Motor neuron (in vitro differentiated cells): ENCODE measurements at regions not wholly inside any gene's neighbourhood (a gene's known extent, or its start where the extent isn't known, plus 50 kb on each side); places are given as distances from the start of the nearest gene placed in this dataset.
A peak's percentile ranks its signal among the peaks of the same experiment; 100 is the strongest.

ENCODE experiments used
- ATAC-seq, 8 experiments: fragments of 200-7000 bp; cut with Tn5 transposase; replicated peaks in 6 of 8; 2 replicates each; pipeline ENCODE4 v1.8.0; 2021; ENCODE audit warnings: mild to moderate bottlenecking in 8 of 8, moderate library complexity in 8 of 8
- H3K27ac ChIP-seq, 2 donors: fragments of 250-450 bp; sonication (Bioruptor Pico); 2 replicates each; pipeline ENCODE4 v1.9.0; 2021; ENCODE audit warnings: antibody characterized with exemption in 2 of 2, mild to moderate bottlenecking in 2 of 2, moderate library complexity in 1 of 2
- H3K4me1 ChIP-seq, 2 donors: fragments of 250-450 bp; sonication (Bioruptor Pico); replicated peaks in 1 of 2; 2 replicates each; pipeline ENCODE4 v1.6.1; 2021; ENCODE audit warnings: antibody characterized with exemption in 2 of 2, mild to moderate bottlenecking in 2 of 2, moderate library complexity in 1 of 2
- H3K4me3 ChIP-seq, 5 donors: fragments of 250-450 bp; sonication (Bioruptor Pico); 2 replicates each; pipeline ENCODE4 v1.9.0; 2021; ENCODE audit warnings: antibody characterized with exemption in 5 of 5, mild to moderate bottlenecking in 5 of 5, moderate library complexity in 4 of 5
- WGBS, 10 experiments: fragments of 450-650 bp; shearing (Covaris generic); methylation state at CpG; one replicate each; pipeline ENCODE4 v1.0.0; 2022; 5-methylcytosine and 5-hydroxymethylcytosine counted together
- in situ Hi-C, 9 experiments: fragments of 400-800 bp; cut with MboI; loops; one replicate each; pipeline ENCODE4 v1.15.0; 2021; ENCODE audit warnings: low sequenced_read_pairs in 9 of 9, low pct_unique_long_range_greater_than_20kb in 2 of 9; ENCODE audit not compliant: unreplicated experiment in 9 of 9

DNA sequence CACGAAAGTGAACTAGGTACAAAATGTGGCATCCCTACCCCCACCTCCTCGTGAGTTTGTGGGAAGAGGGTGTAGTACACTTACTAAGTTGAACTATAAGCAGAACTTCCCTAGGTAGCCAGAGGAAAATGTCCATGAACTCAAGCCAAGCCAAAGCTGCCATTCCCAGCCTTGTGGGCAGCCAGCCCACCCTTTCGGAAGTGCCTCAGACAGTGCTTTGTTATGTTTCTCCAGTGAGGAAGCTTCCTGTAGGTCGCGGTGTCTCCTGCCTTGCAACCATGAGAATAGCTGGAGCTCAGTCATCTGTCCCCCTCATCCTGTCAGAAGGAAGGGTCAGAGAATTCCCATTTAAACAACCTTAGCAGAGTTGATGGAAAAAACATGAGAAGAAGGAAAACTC lies 266.9 kb downstream of the DUSP6 start:
- no peak overlapping the region for H3K4me3 ChIP-seq
- 67 to 93% (median 90%) methylated on average over 2 to 5 of the region's 5 CpGs; no CpG with 5 or more reads in 4 of the 10 experiments for WGBS, 10 experiments
- ATAC-seq: no peak
- no peak overlapping the region for H3K27ac ChIP-seq
- in situ Hi-C loops: no loop called here
- peaks cover 0 to 6% of the 10 kb centered on the region in 2 donors for H3K4me1 ChIP-seq

DNA sequence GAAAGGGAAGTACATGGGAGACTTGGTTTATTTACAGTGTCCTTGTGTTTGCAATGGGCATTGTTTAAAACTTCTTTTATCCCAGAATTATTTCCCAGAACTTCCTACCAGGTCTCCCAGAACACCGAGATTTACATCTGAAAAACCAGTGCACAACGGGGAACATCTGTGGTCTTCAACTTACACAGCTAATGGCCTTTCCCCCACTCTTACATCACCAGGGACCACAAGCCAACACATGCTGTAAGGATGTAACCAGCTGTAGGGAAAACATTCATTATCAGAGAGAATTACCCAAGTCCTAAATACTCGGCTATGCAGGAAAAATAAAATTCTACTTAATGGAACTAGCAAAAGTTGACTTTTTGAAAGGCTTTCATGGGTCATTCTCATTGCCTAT lies 267.6 kb downstream of the DUSP6 start:
- Histone ChIP-seq H3K4me1 (peaks cover 0 to 6% of the 10 kb centered on the region in 2 donors), H3K27ac (no peak overlapping the region), H3K4me3 (no peak overlapping the region)
- 17 to 100% (median 68%) methylated on average over 1 to 3 of the region's 3 CpGs for WGBS, 10 experiments
- in situ Hi-C loops: no loop called here
- no peak for ATAC-seq

DNA sequence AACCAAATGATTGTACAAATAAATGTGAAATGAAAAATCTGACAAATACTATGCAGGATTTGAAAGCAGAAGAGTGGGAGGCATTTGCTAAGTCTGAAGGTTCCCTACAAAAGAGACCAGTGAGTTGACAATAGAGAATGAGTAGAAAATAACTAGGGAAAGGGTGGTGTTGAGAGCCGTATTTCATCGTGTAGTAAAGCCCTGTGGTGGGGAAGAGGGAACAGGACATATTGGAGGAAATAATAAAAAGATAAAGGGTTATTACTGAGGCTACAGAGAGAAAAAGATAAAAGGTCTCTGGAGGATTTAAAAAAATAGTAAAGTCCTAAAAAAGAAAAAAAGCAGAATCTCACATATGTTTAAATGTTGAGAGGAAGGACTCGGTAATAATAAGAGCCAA lies 268.8 kb downstream of the DUSP6 start:
- Histone ChIP-seq H3K4me1 (no peaks in the 10 kb centered on the region), H3K27ac (no peak overlapping the region), H3K4me3 (no peak overlapping the region)
- WGBS, 10 experiments: 77 to 93% (median 86%) methylated on average over 3 of the region's 3 CpGs; no CpG with 5 or more reads in 1 of the 10 experiments
- in situ Hi-C loops: no loop called here
- ATAC-seq: no peak

DNA sequence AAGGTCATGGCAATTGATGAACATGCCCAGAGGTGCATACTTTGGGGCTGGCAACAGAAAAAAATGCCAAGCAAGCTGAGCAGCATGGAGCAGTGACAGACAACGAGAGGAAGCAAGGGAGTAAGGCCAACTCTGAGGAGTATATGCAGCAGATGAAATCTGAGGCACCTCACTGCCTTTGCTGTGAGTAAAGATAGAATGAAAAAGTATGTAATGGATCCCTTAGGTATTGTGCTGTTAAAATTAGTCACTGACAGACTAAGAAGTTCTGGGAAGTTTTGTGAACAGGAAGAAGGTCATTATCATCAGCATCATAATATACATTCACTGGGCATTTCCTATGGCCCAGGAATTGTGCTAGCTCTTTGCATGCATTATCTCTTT lies 269.9 kb downstream of the DUSP6 start:
- Histone ChIP-seq H3K4me1 (no peaks in the 10 kb centered on the region), H3K4me3 (no peak overlapping the region), H3K27ac (no peak overlapping the region)
- in situ Hi-C loops: no loop called here
- 60 to 100% (median 88%) methylated on average over 1 of the region's 1 CpG; no CpG with 5 or more reads in 7 of the 10 experiments for WGBS, 10 experiments
- ATAC-seq: no peak

DNA sequence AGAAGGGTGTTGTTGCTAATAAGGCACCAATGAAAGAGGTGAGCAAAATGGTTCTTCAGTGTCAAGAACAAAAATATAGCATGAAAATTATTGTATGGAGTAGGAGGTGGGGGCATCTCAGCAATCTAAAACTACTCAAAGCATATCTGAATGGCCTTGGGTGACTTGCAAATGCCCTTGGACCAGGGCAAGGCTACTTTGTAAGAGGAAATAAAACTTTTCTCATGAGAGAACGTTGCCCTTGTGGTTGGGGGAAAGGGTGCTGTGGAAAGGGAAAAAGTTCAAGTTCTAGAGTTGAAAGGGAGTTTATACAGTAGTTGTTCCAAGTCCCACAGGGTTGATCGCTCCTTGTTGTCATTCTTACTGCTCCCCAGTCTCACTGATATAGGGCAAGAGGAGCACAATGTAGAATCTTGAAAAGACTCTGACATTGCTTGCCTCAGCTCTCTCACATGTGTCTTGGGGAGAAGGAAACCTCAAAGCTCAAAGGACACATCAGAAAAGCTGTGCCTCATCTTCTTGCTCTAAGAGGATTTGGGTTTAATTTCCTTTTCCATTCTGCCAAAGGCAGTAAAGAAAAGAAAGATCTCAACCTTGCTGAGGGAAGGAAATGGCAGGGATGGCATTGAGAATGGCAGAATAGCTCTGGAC lies 270.5 kb downstream of the DUSP6 start:
- Histone ChIP-seq H3K27ac (no peak overlapping the region), H3K4me3 (no peak overlapping the region), H3K4me1 (no peaks in the 10 kb centered on the region)
- no peak for ATAC-seq
- in situ Hi-C loops: no loop called here
- WGBS, 10 experiments: 14 to 100% (median 63%) methylated on average over 1 to 2 of the region's 2 CpGs; no CpG with 5 or more reads in 4 of the 10 experiments

DNA sequence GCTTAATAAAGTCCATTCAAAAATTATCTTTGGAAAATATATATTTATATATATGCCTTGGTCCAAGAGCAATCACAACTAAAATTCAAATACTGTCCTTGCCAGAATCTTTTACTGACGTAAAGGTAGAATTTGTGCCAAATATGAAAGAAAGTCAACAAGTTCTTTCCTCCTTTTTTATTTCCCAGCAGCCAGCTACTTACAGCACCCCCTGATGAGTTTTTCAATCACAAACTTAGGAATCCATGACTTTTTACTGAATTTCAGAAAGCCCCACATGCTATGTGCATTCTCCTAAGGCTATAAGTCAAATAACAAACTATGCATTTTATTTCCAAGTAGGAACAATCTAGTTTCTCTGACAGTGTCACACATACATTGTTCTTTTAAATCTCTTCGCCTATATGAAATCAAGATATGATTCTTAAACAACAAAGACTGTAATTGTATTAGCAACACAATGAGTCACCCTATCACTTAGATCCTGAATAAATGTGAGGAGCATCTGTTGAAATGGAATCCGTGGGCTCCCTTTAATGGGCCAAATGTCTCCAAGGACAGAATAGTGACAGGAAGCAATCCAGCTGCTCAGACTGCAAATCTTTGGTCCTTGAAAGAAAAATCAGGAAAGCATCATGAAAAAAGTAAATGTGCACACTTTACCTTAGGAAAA lies 271.4 kb downstream of the DUSP6 start:
- Histone ChIP-seq H3K27ac (no peak overlapping the region), H3K4me1 (no peaks in the 10 kb centered on the region), H3K4me3 (no peak overlapping the region)
- 0 to 69% (median 49%) methylated on average over 1 to 3 of the region's 3 CpGs; no CpG with 5 or more reads in 1 of the 10 experiments for WGBS, 10 experiments
- in situ Hi-C loops: no loop called here
- peak in 2 of 8 experiments; percentile 35 to 41 for ATAC-seq

DNA sequence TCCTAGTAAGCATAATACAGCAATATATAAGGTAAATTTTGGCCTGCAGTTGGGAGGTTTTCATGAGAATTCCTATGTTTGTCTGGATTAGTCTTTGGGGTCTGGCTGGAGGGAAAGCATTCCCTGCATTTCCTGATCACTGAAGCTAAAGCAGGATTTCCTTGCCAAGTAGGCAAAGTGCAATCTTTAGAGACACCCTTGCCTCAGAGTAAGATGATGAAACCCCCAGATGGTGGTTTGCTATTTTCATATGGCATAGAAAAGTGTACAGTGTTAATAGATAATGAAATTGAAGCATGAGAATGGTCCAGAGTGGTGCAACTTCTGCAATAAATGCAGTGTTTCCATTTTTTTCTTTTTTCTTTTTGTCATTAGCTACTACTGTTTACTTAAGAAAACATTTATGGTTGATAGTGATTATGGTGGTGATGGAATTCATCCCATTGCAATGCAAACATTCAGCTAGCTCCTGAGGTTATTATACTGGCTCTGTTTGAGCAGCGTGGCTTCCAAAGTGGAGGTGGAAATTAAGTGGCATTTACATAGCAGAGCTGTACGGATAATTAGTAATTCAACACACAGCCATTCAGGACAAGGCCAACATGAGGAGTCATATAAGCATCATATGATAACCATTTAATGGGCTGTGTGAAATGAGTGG lies 276.3 kb downstream of the DUSP6 start:
- peaks cover 7 to 14% of the 10 kb centered on the region in 2 donors for H3K4me1 ChIP-seq
- H3K4me3 ChIP-seq: no peak overlapping the region
- WGBS, 10 experiments: 42 to 100% (median 88%) methylated on average over 1 to 2 of the region's 2 CpGs; no CpG with 5 or more reads in 3 of the 10 experiments
- H3K27ac ChIP-seq: no peak overlapping the region
- in situ Hi-C loops: no loop called here
- ATAC-seq: no peak

DNA sequence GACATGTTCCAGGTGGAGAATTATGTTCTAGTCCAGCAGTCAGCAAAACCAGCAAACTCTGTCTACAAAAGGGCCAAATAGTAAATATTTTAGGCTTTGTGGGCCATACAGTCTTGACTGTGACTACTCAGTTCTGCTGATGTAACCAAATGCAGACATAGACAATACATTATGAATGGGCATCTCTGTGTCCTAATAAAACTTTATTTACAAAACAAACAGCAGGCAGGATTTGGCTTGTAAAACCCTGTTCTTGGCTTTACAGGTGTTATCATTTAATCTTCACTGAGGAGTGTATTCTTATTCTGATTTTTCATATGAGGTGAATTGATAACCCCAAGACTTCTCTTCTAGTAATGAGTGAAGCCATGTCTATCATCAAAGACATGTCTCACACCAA lies 278.6 kb downstream of the DUSP6 start:
- peaks cover 7 to 14% of the 10 kb centered on the region in 2 donors for H3K4me1 ChIP-seq
- ATAC-seq: no peak
- no peak overlapping the region for H3K4me3 ChIP-seq
- no peak overlapping the region for H3K27ac ChIP-seq
- in situ Hi-C loops: loop anchor here in 1 of 9 experiments (25.0 kb wide), 1 partner anchor 264 kb away; no protein-coding TSS in a partner anchor

DNA sequence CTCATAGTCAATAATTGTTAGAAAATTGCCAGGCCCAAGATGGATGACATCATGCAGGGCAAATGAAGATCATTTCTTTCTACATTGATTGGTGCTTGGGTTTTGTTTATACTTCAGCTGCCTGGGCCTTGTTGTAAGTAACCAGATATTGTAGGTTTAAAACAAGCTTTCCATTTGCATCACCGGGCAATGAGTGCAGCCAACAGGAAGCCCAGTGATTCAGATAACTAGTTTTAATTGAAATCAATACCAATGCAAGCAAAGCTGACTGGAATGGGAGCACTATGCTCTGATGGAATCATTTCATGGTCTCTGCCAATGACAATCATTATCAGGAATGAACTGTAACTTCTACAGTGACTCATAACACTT lies 279.3 kb downstream of the DUSP6 start:
- H3K4me3 ChIP-seq: no peak overlapping the region
- H3K27ac ChIP-seq: no peak overlapping the region
- H3K4me1 ChIP-seq: peaks cover 7 to 14% of the 10 kb centered on the region in 2 donors
- in situ Hi-C loops: loop anchor here in 1 of 9 experiments (25.0 kb wide), 1 partner anchor 264 kb away; no protein-coding TSS in a partner anchor
- peak in 6 of 8 experiments; percentile 42 to 85 (median 58) for ATAC-seq
- 0 to 100% (median 60%) methylated on average over 1 of the region's 1 CpG; no CpG with 5 or more reads in 2 of the 10 experiments for WGBS, 10 experiments

DNA sequence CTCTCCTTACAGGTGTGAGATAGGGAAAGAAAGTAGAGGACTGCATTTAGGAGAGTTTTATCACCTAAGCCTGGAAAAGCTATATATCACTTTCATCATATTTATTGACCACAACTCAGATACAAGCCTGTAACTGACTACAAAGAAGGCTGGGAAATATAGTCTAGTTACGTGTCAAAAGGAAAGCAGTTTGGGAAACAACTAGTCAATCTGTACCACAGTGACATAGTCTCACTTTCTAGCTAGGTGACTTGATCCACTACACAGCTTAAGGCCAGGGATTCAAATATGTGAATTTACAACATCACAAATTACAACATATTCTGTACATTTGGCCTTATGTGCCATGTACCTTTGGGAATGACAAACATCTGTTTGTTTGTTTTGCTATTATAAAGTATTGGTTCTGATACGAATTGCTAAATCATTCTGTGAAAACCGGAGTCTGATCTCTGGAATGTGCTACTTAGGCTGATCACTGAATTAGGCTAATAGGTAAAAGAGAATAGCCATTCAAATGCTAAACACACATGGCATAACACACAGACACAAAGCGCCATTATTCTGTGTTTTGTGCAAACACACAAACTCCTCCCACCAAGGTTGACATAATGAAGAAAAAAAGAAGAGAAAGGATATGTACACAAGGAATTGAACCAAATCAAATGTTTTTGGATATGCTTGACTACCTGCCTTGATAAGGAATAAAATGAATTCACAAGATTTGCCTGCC lies 279.8 kb downstream of the DUSP6 start:
- in situ Hi-C loops: loop anchor here in 1 of 9 experiments (25.0 kb wide), 1 partner anchor 265 kb away; no protein-coding TSS in a partner anchor
- Histone ChIP-seq H3K4me1 (peaks cover 7 to 14% of the 10 kb centered on the region in 2 donors), H3K4me3 (no peak overlapping the region), H3K27ac (no peak overlapping the region)
- ATAC-seq: peak in 5 of 8 experiments; percentile 4 to 46 (median 36)
- 33 to 93% (median 78%) methylated on average over 2 to 4 of the region's 4 CpGs; no CpG with 5 or more reads in 3 of the 10 experiments for WGBS, 10 experiments

DNA sequence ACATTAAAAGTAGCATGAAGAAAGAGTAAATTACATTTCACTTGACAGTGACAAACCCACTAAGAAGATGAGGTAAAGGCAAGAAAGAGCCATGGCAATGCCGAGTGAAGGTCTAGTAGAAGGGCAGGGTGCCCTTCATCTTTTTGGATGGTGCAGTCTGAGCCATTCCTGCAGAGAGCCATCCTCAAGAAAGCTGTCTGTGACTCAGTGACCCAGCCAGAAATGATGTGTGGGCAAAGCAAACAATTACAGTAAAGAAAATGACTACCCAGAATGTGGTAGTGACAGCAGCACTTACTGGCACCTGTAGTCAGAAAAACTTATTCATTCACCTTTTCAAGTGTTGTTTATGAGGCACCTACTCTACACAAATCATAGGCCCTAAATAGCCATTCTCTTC lies 281.7 kb downstream of the DUSP6 start:
- ATAC-seq: no peak
- H3K27ac ChIP-seq: no peak overlapping the region
- H3K4me3 ChIP-seq: no peak overlapping the region
- peaks cover 7 to 14% of the 10 kb centered on the region in 2 donors for H3K4me1 ChIP-seq
- in situ Hi-C loops: loop anchor here in 1 of 9 experiments (25.0 kb wide), 1 partner anchor 267 kb away; no protein-coding TSS in a partner anchor
- 83 to 100% (median 85%) methylated on average over 1 of the region's 1 CpG; no CpG with 5 or more reads in 6 of the 10 experiments for WGBS, 10 experiments

DNA sequence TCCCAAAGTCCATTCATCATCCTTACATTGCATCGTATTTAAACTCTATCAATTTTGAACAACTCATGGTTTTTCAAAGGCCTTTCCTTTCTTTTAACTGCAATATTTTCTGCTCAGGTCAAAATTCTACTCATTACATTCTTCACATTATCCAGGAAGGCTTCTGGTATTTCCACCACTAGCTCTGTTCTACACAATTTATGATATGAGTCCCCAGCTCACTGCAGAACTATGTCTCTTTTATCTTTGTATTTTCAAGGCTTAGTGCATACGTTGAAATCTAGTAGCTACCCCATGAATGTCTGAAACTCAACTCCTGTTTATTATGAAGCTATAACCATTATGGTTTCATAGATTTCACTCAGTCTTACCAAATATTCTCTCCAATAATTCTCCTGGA lies 282.9 kb downstream of the DUSP6 start:
- no peak for ATAC-seq
- 50 to 100% (median 89%) methylated on average over 1 to 2 of the region's 2 CpGs for WGBS, 10 experiments
- in situ Hi-C loops: loop anchor here in 1 of 9 experiments (25.0 kb wide), 1 partner anchor 268 kb away; no protein-coding TSS in a partner anchor

More for the DNA sequence above, 282.9 kb downstream of the DUSP6 start:
- peaks cover 7 to 14% of the 10 kb centered on the region in 2 donors for H3K4me1 ChIP-seq
- H3K27ac ChIP-seq: no peak overlapping the region
- H3K4me3 ChIP-seq: no peak overlapping the region
